ENCODE measurements at regions not wholly inside any gene's neighbourhood (a gene's known extent, or its start where the extent isn't known, plus 50 kb on each side); places are given as distances from the start of the nearest gene placed in this dataset.
"Not testable (repeated sequence)": the region's sequence is repeated elsewhere in the genome, so short reads cannot be mapped to it uniquely, and the experiment has no call there.

DNA sequence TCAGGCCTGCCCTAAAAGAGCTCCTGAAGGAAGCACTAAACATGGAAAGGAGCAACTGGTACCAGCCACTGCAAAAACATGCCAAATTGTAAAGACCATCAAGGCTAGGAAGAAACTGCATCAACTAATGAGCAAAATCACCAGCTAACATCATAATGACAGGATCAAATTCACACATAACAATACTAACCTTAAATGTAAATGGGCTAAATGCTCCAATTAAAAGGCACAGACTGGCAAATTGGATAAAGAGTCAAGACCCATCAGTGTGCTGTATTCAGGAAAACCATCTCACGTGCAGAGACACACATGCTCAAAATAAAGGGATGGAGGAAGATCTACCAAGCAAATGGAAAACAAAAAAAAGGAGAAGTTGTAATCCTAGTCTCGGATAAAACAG is 50.6 kb upstream of the IGSF10 start:
- TF ChIP-seq, protein P1, sequence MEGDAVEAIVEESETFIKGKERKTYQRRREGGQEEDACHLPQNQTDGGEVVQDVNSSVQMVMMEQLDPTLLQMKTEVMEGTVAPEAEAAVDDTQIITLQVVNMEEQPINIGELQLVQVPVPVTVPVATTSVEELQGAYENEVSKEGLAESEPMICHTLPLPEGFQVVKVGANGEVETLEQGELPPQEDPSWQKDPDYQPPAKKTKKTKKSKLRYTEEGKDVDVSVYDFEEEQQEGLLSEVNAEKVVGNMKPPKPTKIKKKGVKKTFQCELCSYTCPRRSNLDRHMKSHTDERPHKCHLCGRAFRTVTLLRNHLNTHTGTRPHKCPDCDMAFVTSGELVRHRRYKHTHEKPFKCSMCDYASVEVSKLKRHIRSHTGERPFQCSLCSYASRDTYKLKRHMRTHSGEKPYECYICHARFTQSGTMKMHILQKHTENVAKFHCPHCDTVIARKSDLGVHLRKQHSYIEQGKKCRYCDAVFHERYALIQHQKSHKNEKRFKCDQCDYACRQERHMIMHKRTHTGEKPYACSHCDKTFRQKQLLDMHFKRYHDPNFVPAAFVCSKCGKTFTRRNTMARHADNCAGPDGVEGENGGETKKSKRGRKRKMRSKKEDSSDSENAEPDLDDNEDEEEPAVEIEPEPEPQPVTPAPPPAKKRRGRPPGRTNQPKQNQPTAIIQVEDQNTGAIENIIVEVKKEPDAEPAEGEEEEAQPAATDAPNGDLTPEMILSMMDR (IDR thresholded peaks at IDR 0.05): not testable (repeated sequence)
- not testable (repeated sequence) for TF ChIP-seq POLR2A (IDR thresholded peaks at IDR 0.05)

All from uterus (tissue), 2 donors.